Activated naive CD4-positive, alpha-beta T cell treated with anti-CD3 and anti-CD28 coated beads for 36 hours (primary cell): ENCODE measurements at regions not wholly inside any gene's neighbourhood (a gene's known extent, or its start where the extent isn't known, plus 50 kb on each side); places are given as distances from the start of the nearest gene placed in this dataset.
"Not testable (repeated sequence)": the region's sequence is repeated elsewhere in the genome, so short reads cannot be mapped to it uniquely, and the experiment has no call there.

Experiments
- CTCF ChIA-PET: fragments of 350-600 bp; sonication (Branson Sonifier 250); formaldehyde crosslinking; loops from one replicate; lab custom pipeline; 2021; ENCODE audit warnings: antibody characterized with exemption; lab: Charles Lee
- DNase-seq: peaks from one replicate; pipeline ENCODE4 v3.0.0-alpha.2; 2020
- H3K27ac Mint-ChIP-seq: one replicate; pipeline ENCODE4 v1.8.0; 2021; ENCODE audit warnings: mild to moderate bottlenecking, mixed read lengths
- H3K27me3 Mint-ChIP-seq: one replicate; pipeline ENCODE4 v1.8.0; 2021; ENCODE audit warnings: low read depth, mixed read lengths
- H3K36me3 Mint-ChIP-seq: one replicate; pipeline ENCODE4 v1.8.0; 2021; ENCODE audit warnings: low read depth, mixed read lengths
- H3K4me1 Mint-ChIP-seq: one replicate; pipeline ENCODE4 v1.8.0; 2021; ENCODE audit warnings: low read depth, mixed read lengths
- H3K4me3 Mint-ChIP-seq: one replicate; pipeline ENCODE4 v1.8.0; 2021; ENCODE audit warnings: mild to moderate bottlenecking, moderate library complexity, mixed read lengths
- H3K9me3 Mint-ChIP-seq: one replicate; pipeline ENCODE4 v1.8.0; 2021; ENCODE audit warnings: mixed read lengths
- intact Hi-C: fragments of 100-400 bp; cut with micrococcal nuclease; formaldehyde crosslinking; loops from one replicate; pipeline ENCODE4 v1.15.1; 2023

DNA sequence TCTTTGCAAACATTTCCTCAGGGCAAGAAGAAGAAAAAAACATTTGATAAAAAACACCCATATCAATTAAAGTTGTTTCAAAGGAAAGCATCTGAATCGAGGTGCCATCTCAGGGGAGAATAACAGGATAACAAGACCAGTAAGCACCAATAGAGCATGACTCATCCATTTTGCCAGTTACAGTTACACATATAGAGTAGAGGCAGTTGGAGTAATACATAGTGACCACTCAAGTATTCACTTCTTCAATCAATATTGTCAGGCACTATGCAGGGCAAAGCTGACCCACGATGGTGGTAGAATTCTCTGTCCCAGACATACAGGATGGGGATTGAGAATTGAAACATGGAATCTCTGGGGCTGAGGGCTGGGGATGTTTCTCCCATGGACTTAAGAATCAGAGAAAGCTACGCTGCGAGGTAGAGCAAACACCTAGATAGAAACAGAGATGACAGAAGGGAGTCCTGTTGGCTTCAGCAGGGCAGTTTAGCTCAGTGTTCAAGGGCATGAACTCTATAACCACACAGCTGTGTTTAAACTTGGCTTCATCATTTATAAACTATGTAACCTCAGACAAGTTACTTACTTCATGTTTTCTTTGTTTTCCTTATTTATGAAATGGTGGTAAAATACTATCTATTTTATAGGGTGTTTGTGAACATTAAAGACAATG is 186.4 kb upstream of the NANOGP8 start:
- H3K27ac Mint-ChIP-seq: no peak overlapping the region
- no peaks in the 10 kb centered on the region for H3K36me3 Mint-ChIP-seq
- H3K27me3 Mint-ChIP-seq: no peaks in the 10 kb centered on the region
- intact Hi-C loops: no loop called here
- H3K4me3 Mint-ChIP-seq: no peak overlapping the region
- no peaks in the 10 kb centered on the region for H3K4me1 Mint-ChIP-seq
- H3K9me3 Mint-ChIP-seq: peaks cover 23% of the 10 kb centered on the region
- CTCF ChIA-PET: no interaction called here
- DNase-seq: no peak

DNA sequence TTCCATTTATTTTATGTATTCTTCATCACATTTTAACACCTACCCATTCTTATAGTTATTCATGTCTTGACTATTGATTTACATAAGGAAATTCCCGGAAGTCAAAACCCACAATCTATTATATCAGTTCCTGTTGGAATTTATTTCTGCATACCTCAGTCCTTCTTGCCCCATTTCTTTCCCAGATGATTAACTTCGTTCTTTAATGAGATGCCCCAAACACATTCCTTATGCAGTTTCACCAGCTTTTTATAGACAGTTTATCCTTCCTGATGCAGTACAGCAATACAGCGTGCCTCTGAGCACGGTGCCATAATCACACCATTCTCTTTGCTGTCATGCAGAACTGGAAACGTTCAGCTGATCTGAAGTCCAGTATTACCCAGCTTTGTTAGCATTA is 175.8 kb upstream of the NANOGP8 start:
- intact Hi-C loops: no loop called here
- H3K9me3 Mint-ChIP-seq: no peaks in the 10 kb centered on the region

DNA sequence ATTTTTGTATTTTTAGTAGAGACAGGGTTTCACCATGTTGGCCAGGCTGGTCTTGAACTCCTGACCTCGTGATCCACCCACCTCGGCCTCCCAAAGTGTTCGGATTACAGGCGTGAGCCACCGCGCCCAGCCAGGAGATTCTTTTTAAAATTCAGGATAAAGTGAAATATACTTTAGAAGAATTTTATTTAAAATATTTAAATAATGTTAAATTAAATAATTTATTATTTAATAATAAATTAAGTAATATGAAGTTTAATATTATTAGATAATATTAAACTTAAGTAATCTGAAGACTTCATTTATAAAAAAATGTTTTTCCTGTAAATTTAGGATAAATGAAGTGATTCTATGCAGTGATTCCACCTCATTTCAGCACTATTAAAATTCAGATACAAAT is 175.2 kb upstream of the NANOGP8 start:
- H3K27me3 Mint-ChIP-seq, H3K36me3 Mint-ChIP-seq, H3K27ac Mint-ChIP-seq, H3K9me3 Mint-ChIP-seq, H3K4me3 Mint-ChIP-seq, H3K4me1 Mint-ChIP-seq, intact Hi-C loops, DNase-seq: not testable (repeated sequence)
- CTCF ChIA-PET: interaction anchor here (1.4 kb wide), 1 partner anchor 29 kb away, joined by 3 read pairs; no protein-coding TSS in a partner anchor

More for the DNA sequence above, 175.8 kb upstream of the NANOGP8 start:
- no peak overlapping the region for H3K27ac Mint-ChIP-seq
- no peaks in the 10 kb centered on the region for H3K4me1 Mint-ChIP-seq
- DNase-seq: no peak
- H3K36me3 Mint-ChIP-seq: no peaks in the 10 kb centered on the region
- CTCF ChIA-PET: no interaction called here
- no peaks in the 10 kb centered on the region for H3K27me3 Mint-ChIP-seq
- no peak overlapping the region for H3K4me3 Mint-ChIP-seq

- Mint-ChIP-seq H3K4me1 (no peaks in the 10 kb centered on the region), H3K27me3 (no peaks in the 10 kb centered on the region), H3K36me3 (no peaks in the 10 kb centered on the region), H3K4me3 (no peak overlapping the region), H3K9me3 (no peaks in the 10 kb centered on the region), H3K27ac (no peak overlapping the region)
- intact Hi-C loops: no loop called here
- no peak for DNase-seq
- CTCF ChIA-PET: no interaction called here
These were observed 171.5 kb upstream of the NANOGP8 start for GRCh38 chr15:35256551-35256950.

DNA sequence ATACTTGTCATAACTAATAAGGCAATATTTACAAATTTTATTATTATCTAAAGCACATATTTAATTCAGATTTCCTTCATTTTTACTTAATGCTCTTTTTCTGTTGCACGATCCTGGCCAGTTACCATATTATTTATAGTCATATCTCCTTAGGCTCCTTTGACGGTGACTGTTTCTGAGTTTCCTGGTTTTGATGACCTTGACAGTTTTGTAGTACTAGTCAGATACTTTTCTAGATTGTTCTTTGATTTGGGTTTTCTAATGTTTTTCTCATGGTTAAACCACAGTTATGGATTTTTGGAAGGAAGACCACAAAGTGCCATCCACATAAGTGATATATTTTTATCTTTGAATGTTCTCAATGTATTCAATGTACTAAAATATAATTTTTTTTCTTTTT is 171.0 kb upstream of the NANOGP8 start:
- Mint-ChIP-seq H3K27me3 (no peaks in the 10 kb centered on the region), H3K9me3 (no peaks in the 10 kb centered on the region), H3K4me3 (no peak overlapping the region), H3K27ac (no peak overlapping the region), H3K4me1 (no peaks in the 10 kb centered on the region), H3K36me3 (no peaks in the 10 kb centered on the region)
- CTCF ChIA-PET: no interaction called here
- no peak for DNase-seq
- intact Hi-C loops: no loop called here

GRCh38 chr15:35254908-35255307 is 169.8 kb upstream of the NANOGP8 start:
- CTCF ChIA-PET, H3K9me3 Mint-ChIP-seq, H3K27me3 Mint-ChIP-seq, H3K4me3 Mint-ChIP-seq, intact Hi-C loops, H3K36me3 Mint-ChIP-seq, DNase-seq, H3K4me1 Mint-ChIP-seq, H3K27ac Mint-ChIP-seq: not testable (repeated sequence)

DNA sequence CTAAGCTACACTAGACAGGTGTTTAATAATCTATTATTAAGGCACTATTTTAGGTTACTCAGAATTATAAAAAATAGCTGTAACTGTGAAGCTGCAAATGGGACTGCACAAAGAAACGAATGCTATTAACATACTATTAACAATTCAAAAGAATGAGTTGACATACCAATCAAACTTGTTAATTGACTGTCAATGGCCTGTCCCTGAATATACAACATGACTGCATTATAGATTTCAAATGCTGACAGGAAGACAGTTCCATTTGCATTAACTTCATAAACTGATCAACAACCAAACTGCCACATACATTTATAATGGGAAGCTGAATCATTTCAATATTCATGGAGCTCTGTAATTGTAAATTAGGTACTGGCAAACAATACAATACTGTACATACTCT is 169.0 kb upstream of the NANOGP8 start:
- CTCF ChIA-PET: no interaction called here
- intact Hi-C loops: no loop called here
- H3K9me3 Mint-ChIP-seq: no peaks in the 10 kb centered on the region
- H3K27ac Mint-ChIP-seq: no peak overlapping the region
- no peak for DNase-seq
- H3K4me1 Mint-ChIP-seq: no peaks in the 10 kb centered on the region
- no peaks in the 10 kb centered on the region for H3K27me3 Mint-ChIP-seq
- H3K4me3 Mint-ChIP-seq: no peak overlapping the region
- H3K36me3 Mint-ChIP-seq: no peaks in the 10 kb centered on the region

DNA sequence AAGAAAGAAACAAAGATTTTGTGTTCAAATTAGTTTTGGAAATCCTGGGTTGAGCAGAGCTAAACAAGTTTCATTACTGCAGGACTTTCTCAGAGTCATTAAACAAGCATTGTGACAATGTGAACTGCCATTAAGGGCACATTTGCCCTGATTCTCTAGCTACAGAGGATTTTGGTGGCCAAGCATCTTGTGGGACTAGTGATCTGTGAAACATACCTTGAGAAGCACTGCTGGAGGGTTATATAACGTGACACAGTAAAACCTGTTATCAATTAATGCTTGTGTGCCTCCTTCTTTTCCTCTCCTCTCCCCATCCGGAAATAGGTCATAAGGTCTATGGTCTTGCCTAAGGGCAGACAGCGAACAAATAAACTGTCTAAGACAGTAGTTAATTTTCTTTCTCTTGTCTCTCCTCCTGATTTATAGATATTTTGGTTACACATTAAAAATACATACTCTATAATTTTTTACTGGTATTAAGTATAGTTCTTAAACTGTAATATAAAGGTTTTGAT is 167.3 kb upstream of the NANOGP8 start:
- no peak overlapping the region for H3K27ac Mint-ChIP-seq
- H3K36me3 Mint-ChIP-seq: no peaks in the 10 kb centered on the region
- no peak for DNase-seq
- no peaks in the 10 kb centered on the region for H3K4me1 Mint-ChIP-seq
- intact Hi-C loops: no loop called here
- H3K27me3 Mint-ChIP-seq: no peaks in the 10 kb centered on the region
- CTCF ChIA-PET: no interaction called here
- H3K4me3 Mint-ChIP-seq: no peak overlapping the region
- H3K9me3 Mint-ChIP-seq: no peaks in the 10 kb centered on the region

DNA sequence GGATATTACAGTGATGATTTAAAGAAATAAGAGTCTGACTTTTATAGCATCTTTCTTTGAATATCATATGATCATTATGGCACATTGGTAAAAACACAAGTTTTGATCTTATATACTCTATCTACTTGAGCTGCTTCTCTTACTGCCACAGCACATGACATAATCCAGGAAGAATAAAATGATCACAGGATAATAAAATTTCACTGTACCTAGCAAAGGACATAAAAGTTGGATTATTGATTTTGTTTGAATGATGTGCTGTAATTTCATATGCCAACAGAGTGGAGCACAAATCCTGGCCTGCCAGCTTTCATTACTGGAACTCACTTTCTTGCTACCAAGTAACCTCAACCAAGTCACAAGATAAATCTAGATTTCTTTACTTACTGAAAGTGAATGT is 162.1 kb upstream of the NANOGP8 start:
- H3K4me3 Mint-ChIP-seq: no peak overlapping the region
- H3K27ac Mint-ChIP-seq: no peak overlapping the region
- no peaks in the 10 kb centered on the region for H3K4me1 Mint-ChIP-seq
- intact Hi-C loops: no loop called here
- CTCF ChIA-PET: no interaction called here
- H3K36me3 Mint-ChIP-seq: no peaks in the 10 kb centered on the region
- H3K9me3 Mint-ChIP-seq: no peaks in the 10 kb centered on the region
- no peak for DNase-seq
- no peaks in the 10 kb centered on the region for H3K27me3 Mint-ChIP-seq

DNA sequence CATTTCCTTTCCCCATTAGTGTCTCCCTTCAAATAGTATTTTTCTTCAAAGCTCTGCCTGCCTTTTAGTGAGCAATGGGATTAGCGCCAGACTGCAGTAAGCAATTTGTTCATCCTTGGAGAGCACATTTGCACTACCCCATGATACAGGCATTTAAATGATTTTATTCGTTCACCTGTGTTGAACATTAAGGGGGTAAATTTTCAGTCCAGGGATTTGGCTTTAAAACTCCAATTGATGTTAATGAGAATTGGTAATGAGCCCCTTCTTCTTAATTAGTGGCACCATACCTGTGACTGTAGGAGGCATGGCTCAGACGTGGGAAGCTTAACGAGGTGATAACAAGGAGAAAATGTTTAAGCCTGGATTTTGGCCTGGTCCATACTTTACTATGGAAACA is 161.4 kb upstream of the NANOGP8 start:
- no peaks in the 10 kb centered on the region for H3K36me3 Mint-ChIP-seq
- H3K9me3 Mint-ChIP-seq: no peaks in the 10 kb centered on the region
- no peak overlapping the region for H3K4me3 Mint-ChIP-seq
- CTCF ChIA-PET: no interaction called here
- no peaks in the 10 kb centered on the region for H3K4me1 Mint-ChIP-seq
- no peaks in the 10 kb centered on the region for H3K27me3 Mint-ChIP-seq
- intact Hi-C loops: no loop called here
- no peak for DNase-seq
- H3K27ac Mint-ChIP-seq: no peak overlapping the region

DNA sequence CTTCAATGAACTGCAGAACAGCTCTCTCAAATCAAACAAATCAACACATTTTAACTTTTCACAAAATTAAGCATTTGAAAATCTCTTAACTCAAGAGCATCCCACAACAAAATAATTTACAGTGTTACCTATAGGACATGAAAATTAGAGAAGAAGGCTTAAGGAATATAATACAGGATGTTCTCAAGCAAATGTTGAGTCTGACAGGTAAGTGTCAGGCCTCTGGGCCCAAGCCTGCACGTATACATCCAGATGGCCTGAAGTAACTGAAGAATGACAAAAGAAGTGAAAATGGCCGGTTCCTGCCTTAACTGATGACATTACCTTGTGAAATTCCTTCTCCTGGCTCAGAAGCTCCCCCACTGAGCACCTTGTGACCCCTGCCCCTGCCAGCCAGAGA is 160.6 kb upstream of the NANOGP8 start:
- H3K9me3 Mint-ChIP-seq, H3K4me1 Mint-ChIP-seq, DNase-seq, H3K27ac Mint-ChIP-seq, H3K36me3 Mint-ChIP-seq, CTCF ChIA-PET, H3K27me3 Mint-ChIP-seq, intact Hi-C loops, H3K4me3 Mint-ChIP-seq: not testable (repeated sequence)

- Mint-ChIP-seq H3K27me3 (no peaks in the 10 kb centered on the region), H3K27ac (no peak overlapping the region), H3K36me3 (no peaks in the 10 kb centered on the region), H3K9me3 (no peaks in the 10 kb centered on the region), H3K4me3 (no peak overlapping the region), H3K4me1 (no peaks in the 10 kb centered on the region)
- intact Hi-C loops: no loop called here
- CTCF ChIA-PET: no interaction called here
- no peak for DNase-seq
These were observed 159.1 kb upstream of the NANOGP8 start for GRCh38 chr15:35244227-35244626.

- Mint-ChIP-seq H3K36me3 (no peaks in the 10 kb centered on the region), H3K9me3 (no peaks in the 10 kb centered on the region), H3K27me3 (no peaks in the 10 kb centered on the region), H3K27ac (no peak overlapping the region), H3K4me1 (no peaks in the 10 kb centered on the region), H3K4me3 (no peak overlapping the region)
- DNase-seq: no peak
- CTCF ChIA-PET: no interaction called here
- intact Hi-C loops: no loop called here
These were observed 158.7 kb upstream of the NANOGP8 start for GRCh38 chr15:35243758-35244157.
